OCI-LY1 (cell line): ENCODE measurements at regions not wholly inside any gene's neighbourhood (a gene's known extent, or its start where the extent isn't known, plus 50 kb on each side); places are given as distances from the start of the nearest gene placed in this dataset.
"Not testable (repeated sequence)": the region's sequence is repeated elsewhere in the genome, so short reads cannot be mapped to it uniquely, and the experiment has no call there.

Source experiments
- H2AFZ ChIP-seq: fragments of 200-600 bp; sonication (generic), shearing (Covaris generic); 2 replicates; pipeline ENCODE4 v1.6.0; 2014; ENCODE audit warnings: antibody characterized with exemption, mild to moderate bottlenecking, low read length
- H3F3A ChIP-seq: fragments of 200-600 bp; sonication (generic), shearing (Covaris generic); 2 replicates; pipeline ENCODE4 v1.6.0; 2014; ENCODE audit warnings: mild to moderate bottlenecking, antibody characterized with exemption, low read length, moderate library complexity; ENCODE audit not compliant: insufficient read depth
- H3K27ac ChIP-seq: fragments of 200-600 bp; sonication (generic); 2 replicates; pipeline ENCODE4 v1.5.1; 2014; ENCODE audit warnings: low read length, mixed run types, mild to moderate bottlenecking, low read depth; ENCODE audit not compliant: poor library complexity, severe bottlenecking
- H3K27me3 ChIP-seq: fragments of 200-600 bp; sonication (generic); 2 replicates; pipeline ENCODE4 v1.6.0; 2014; ENCODE audit warnings: antibody characterized with exemption, mild to moderate bottlenecking, low read length, moderate library complexity; ENCODE audit not compliant: insufficient read depth
- H3K36me3 ChIP-seq: fragments of 200-600 bp; sonication (generic); 2 replicates; pipeline ENCODE4 v1.6.1; 2014; ENCODE audit warnings: mild to moderate bottlenecking, antibody characterized with exemption, low read length, moderate library complexity, mixed read lengths; ENCODE audit not compliant: insufficient read depth
- H3K4me1 ChIP-seq: fragments of 200-600 bp; sonication (generic); 2 replicates; pipeline ENCODE4 v1.5.1; 2014; ENCODE audit warnings: mild to moderate bottlenecking, low read length, moderate library complexity; ENCODE audit not compliant: insufficient read depth, severe bottlenecking
- H3K4me2 ChIP-seq: fragments of 200-600 bp; sonication (generic), shearing (Covaris generic); 2 replicates; pipeline ENCODE4 v1.6.1; 2014; ENCODE audit warnings: low read length
- H3K4me3 ChIP-seq: fragments of 200-600 bp; sonication (generic); 2 replicates; pipeline ENCODE4 v1.5.1; 2014; ENCODE audit warnings: low read length, low read depth, mild to moderate bottlenecking, mixed read lengths; ENCODE audit not compliant: poor library complexity, severe bottlenecking
- H3K79me2 ChIP-seq: fragments of 200-600 bp; shearing (Covaris generic); 2 replicates; pipeline ENCODE4 v1.6.1; 2016; ENCODE audit warnings: mixed run types, low read length, mixed read lengths; ENCODE audit not compliant: insufficient read depth
- H3K9ac ChIP-seq: fragments of 200-600 bp; sonication (generic), shearing (Covaris generic); 2 replicates; pipeline ENCODE4 v1.6.1; 2014; ENCODE audit warnings: mild to moderate bottlenecking, low read length, mixed read lengths
- H3K9me2 ChIP-seq: fragments of 200-600 bp; sonication (generic), shearing (Covaris generic); 2 replicates; pipeline ENCODE4 v1.6.1; 2014; ENCODE audit warnings: low read depth, mild to moderate bottlenecking, low read length, mixed read lengths
- H3K9me3 ChIP-seq: fragments of 200-600 bp; shearing (Covaris generic); 2 replicates; pipeline ENCODE4 v1.6.1; 2014; ENCODE audit warnings: low read length, mixed read lengths
- H4K20me1 ChIP-seq: fragments of 200-600 bp; sonication (generic), shearing (Covaris generic); 2 replicates; pipeline ENCODE4 v1.6.0; 2016; ENCODE audit warnings: mild to moderate bottlenecking, low read length; ENCODE audit not compliant: insufficient read depth
- CTCF ChIP-seq: fragments of 200-600 bp; sonication (generic), shearing (Covaris generic); IDR thresholded peaks from 2 replicates; pipeline ENCODE4 v1.5.1; 2017; ENCODE audit warnings: mild to moderate bottlenecking, antibody characterized with exemption, low read length, moderate library complexity, mixed read lengths
- EZH2 ChIP-seq: fragments of 200-600 bp; sonication (generic), shearing (Covaris generic); IDR thresholded peaks from 2 replicates; pipeline ENCODE4 v1.8.0; 2017; ENCODE audit warnings: borderline replicate concordance, mixed run types, mild to moderate bottlenecking, antibody characterized with exemption, low read length, moderate library complexity, mixed read lengths

GRCh38 chr3:110519071-110519470 is 552.5 kb upstream of the NECTIN3 start:
- no peaks in the 10 kb centered on the region for H3K4me1 ChIP-seq
- no peaks in the 10 kb centered on the region for H3K27me3 ChIP-seq
- no peaks in the 10 kb centered on the region for H3K9me3 ChIP-seq
- no peaks in the 10 kb centered on the region for H3K9me2 ChIP-seq
- no peak overlapping the region for H3K9ac ChIP-seq
- no peaks in the 10 kb centered on the region for H4K20me1 ChIP-seq
- no peak overlapping the region for H3K27ac ChIP-seq
- no peaks in the 10 kb centered on the region for H3F3A ChIP-seq
- no peaks in the 10 kb centered on the region for H3K79me2 ChIP-seq
- no peaks in the 10 kb centered on the region for H3K36me3 ChIP-seq
- no peak overlapping the region for H3K4me2 ChIP-seq
- no peak overlapping the region for H2AFZ ChIP-seq
- TF ChIP-seq CTCF (no peak), EZH2 (no peak)
- no peak overlapping the region for H3K4me3 ChIP-seq

GRCh38 chr3:110521019-110521418 is 550.6 kb upstream of the NECTIN3 start:
- Histone ChIP-seq H3K79me2 (no peaks in the 10 kb centered on the region), H3K36me3 (no peaks in the 10 kb centered on the region), H3K4me2 (no peak overlapping the region), H3K9me2 (no peaks in the 10 kb centered on the region), H3K4me1 (no peaks in the 10 kb centered on the region), H2AFZ (no peak overlapping the region), H3K4me3 (no peak overlapping the region), H3K9ac (no peak overlapping the region), H3K9me3 (no peaks in the 10 kb centered on the region), H3K27ac (no peak overlapping the region), H3F3A (no peaks in the 10 kb centered on the region), H4K20me1 (no peaks in the 10 kb centered on the region), H3K27me3 (no peaks in the 10 kb centered on the region)
- TF ChIP-seq EZH2 (no peak), CTCF (no peak)

- H3K4me2 ChIP-seq, H3K9me3 ChIP-seq, H3K4me3 ChIP-seq, H3K79me2 ChIP-seq, H2AFZ ChIP-seq, H3K27me3 ChIP-seq, H3K9ac ChIP-seq, H3K9me2 ChIP-seq, H3K4me1 ChIP-seq, H4K20me1 ChIP-seq, H3K27ac ChIP-seq, H3K36me3 ChIP-seq, H3F3A ChIP-seq: not testable (repeated sequence)
These were observed 546.0 kb upstream of the NECTIN3 start for GRCh38 chr3:110525558-110526064.
